ENCODE measurements at regions not wholly inside any gene's neighbourhood (a gene's known extent, or its start where the extent isn't known, plus 50 kb on each side); places are given as distances from the start of the nearest gene placed in this dataset.

DNA sequence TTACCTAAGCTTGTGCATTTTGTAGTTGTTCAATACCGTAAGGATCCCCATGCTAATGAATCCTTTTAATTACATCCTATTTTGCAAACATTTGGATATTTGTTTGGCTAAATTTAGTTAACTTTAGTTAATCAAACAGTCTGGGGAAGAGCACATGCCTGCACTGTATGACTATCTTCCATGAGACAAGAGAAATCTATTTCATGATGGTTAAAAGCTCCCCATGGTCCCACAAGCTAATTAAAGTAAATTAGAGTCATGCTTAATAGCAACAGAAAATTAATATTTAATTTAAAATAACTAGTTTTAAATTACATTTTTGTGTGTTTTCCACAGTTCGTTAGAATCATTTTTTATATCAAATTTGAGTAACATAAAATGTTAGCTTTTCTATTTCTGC, 95.4 kb upstream of the S1PR1 start:
- TF ChIP-seq, protein P1, sequence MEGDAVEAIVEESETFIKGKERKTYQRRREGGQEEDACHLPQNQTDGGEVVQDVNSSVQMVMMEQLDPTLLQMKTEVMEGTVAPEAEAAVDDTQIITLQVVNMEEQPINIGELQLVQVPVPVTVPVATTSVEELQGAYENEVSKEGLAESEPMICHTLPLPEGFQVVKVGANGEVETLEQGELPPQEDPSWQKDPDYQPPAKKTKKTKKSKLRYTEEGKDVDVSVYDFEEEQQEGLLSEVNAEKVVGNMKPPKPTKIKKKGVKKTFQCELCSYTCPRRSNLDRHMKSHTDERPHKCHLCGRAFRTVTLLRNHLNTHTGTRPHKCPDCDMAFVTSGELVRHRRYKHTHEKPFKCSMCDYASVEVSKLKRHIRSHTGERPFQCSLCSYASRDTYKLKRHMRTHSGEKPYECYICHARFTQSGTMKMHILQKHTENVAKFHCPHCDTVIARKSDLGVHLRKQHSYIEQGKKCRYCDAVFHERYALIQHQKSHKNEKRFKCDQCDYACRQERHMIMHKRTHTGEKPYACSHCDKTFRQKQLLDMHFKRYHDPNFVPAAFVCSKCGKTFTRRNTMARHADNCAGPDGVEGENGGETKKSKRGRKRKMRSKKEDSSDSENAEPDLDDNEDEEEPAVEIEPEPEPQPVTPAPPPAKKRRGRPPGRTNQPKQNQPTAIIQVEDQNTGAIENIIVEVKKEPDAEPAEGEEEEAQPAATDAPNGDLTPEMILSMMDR (IDR thresholded peaks at IDR 0.05): no peak
- DNase-seq (ENCODE audit: low spot score): no peak
- no peaks in the 10 kb centered on the region for H3K9me3 Mint-ChIP-seq (ENCODE audit: low read depth)
- no peak overlapping the region for H3K4me3 Mint-ChIP-seq (ENCODE audit: unreplicated experiment)
- H3K27ac Mint-ChIP-seq (ENCODE audit: unreplicated experiment): no peak overlapping the region
- H3K27me3 Mint-ChIP-seq (ENCODE audit: low read depth): no peaks in the 10 kb centered on the region
- no peaks in the 10 kb centered on the region for H3K36me3 Mint-ChIP-seq (ENCODE audit: low read depth)
- H3K4me1 Mint-ChIP-seq (ENCODE audit: low read depth): peaks cover 15% of the 10 kb centered on the region

DNA sequence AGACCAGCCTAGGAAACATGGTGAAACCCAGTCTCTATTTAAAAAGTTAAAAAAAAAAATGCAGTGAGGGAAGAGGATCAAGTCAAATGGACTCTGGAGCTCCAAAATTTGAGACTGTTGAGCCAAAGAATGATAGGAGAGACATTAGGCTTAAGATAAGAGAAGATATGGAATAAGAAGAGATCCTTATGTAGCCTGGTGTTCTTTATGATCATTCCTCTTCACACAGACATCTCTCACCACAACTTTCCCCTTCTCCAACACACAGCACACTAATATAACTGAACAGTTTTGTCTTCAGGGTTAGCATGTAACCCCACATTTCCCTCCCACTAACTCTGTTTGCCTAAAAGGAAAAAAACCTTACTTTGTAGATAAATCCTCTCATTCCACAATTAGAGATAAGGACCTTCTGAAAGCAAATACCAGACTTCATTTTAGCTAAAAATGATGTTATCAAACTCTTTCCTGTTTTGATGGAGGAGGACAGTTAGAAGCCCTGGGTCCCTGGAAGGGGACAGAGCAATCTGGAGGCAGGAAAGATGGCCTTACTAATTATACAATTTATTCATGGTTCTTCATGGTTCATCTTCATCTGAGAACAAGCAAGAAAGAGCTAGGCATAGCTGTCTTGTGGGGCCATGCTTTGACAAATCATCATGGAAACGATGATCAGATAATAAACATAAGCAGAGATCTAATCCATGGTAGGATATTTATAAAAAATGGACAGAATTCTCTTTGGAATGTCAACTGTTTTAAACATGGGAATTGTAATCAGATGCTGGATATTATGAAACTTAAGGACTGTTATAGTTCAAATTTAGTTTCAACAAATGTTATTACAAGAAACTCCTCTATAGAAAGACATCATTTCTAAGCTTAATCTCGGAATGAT, 96.7 kb upstream of the S1PR1 start:
- H3K9me3 Mint-ChIP-seq (ENCODE audit: low read depth): no peaks in the 10 kb centered on the region
- no peak for DNase-seq (ENCODE audit: low spot score)
- peaks cover 21% of the 10 kb centered on the region for H3K4me1 Mint-ChIP-seq (ENCODE audit: low read depth)
- H3K27me3 Mint-ChIP-seq (ENCODE audit: low read depth): no peaks in the 10 kb centered on the region
- TF ChIP-seq, protein P1 (IDR thresholded peaks at IDR 0.05): no peak
- H3K27ac Mint-ChIP-seq (ENCODE audit: unreplicated experiment): no peak overlapping the region
- H3K36me3 Mint-ChIP-seq (ENCODE audit: low read depth): no peaks in the 10 kb centered on the region
- no peak overlapping the region for H3K4me3 Mint-ChIP-seq (ENCODE audit: unreplicated experiment)

DNA sequence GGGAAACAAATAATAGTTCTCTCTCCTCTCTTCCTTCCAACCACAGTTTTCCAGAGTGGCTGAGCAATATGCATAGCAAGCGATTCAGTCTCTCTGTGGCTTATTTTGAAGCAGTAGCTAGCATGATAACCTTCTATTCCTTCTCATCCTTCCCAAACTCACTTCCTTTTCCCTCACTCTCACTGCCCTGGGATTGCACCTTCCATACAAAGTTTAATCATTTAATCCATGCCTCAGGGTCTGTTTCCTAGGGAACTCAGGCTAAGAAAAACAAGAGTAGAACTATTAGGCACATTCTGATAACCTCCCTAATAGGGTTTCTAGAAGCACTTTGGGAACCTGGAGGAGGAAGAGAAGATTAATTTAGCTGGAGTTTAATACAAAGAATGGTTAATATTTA, 97.7 kb upstream of the S1PR1 start:
- Mint-ChIP-seq H3K4me1 (ENCODE audit: low read depth) (peaks cover 21% of the 10 kb centered on the region), H3K4me3 (ENCODE audit: unreplicated experiment) (no peak overlapping the region), H3K36me3 (ENCODE audit: low read depth) (no peaks in the 10 kb centered on the region), H3K9me3 (ENCODE audit: low read depth) (no peaks in the 10 kb centered on the region), H3K27me3 (ENCODE audit: low read depth) (peaks cover 6% of the 10 kb centered on the region), H3K27ac (ENCODE audit: unreplicated experiment) (no peak overlapping the region)
- DNase-seq (ENCODE audit: low spot score): no peak
- TF ChIP-seq, protein P1 (IDR thresholded peaks at IDR 0.05): no peak

DNA sequence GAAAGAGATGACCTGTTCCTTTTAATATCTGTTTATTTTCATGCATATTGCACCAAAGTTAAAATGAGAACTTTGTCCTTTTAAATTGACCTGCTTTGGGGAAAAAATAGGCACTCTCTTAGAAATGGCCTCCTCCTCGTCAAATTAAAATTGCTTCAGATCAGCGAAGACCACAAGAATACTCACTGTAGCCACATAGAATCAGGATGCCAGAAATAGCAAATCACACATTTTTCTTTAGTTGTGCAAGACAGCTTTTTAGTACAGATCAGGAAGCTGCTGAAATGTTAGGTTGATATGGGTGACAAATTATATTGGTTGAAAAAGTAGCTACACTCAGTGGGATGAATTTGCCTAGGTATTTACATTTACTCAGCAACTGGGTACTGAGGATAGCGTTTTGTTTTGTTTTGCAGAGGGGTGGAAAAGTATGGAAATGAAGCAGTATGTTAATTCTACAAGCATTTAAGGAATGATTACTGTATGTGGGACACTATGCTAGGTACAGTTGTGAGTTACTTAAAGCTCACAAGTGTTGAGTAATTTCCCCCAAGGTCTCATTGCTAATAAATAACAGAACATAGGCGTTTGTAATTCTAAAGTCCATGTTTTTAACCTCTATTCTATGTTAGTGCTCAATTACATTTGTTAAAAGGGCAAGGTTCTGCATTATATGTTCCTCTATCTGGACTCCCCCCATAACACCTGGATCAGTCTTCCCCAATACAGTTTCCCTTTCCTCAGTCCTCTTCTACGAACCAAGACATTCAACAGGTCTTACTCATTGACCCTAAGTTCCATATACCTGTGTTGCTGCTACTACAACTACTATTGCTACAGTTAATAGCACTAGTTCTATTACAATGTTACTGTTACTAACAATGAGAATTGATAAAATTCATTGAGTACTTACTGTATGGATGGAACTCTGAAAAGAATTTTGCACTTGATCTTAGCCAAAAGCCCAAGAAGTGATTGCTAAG, 99.4 kb upstream of the S1PR1 start:
- Mint-ChIP-seq H3K36me3 (ENCODE audit: low read depth) (no peaks in the 10 kb centered on the region), H3K27me3 (ENCODE audit: low read depth) (peaks cover 6% of the 10 kb centered on the region), H3K9me3 (ENCODE audit: low read depth) (no peaks in the 10 kb centered on the region), H3K27ac (ENCODE audit: unreplicated experiment) (peak overlapping the region; percentile 42), H3K4me3 (ENCODE audit: unreplicated experiment) (peak overlapping the region; percentile 10), H3K4me1 (ENCODE audit: low read depth) (peaks cover 21% of the 10 kb centered on the region)
- no peak for DNase-seq (ENCODE audit: low spot score)
- TF ChIP-seq, protein P1 (IDR thresholded peaks at IDR 0.05): peak; percentile 24

DNA sequence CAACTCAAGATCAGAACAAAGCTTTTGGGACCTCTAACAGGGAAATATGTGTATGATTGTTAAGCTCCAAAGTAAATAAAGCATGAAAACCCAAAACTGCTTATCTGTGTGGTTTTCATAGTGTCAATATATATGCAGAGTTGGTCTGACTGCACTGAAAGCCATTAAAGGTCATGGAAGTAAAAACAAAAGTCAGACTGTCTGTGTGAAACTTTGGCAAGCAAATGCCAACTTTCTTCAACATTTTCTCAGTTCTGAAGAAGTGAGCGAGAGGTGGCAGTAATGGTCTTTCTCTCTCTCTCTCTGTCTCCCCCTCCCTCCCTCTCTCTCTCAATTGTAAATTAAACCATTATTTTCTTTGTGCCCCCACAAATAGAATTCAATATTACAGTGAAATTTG, 100.1 kb upstream of the S1PR1 start:
- peak overlapping the region; percentile 10 for H3K4me3 Mint-ChIP-seq (ENCODE audit: unreplicated experiment)
- no peak for DNase-seq (ENCODE audit: low spot score)
- peaks cover 6% of the 10 kb centered on the region for H3K27me3 Mint-ChIP-seq (ENCODE audit: low read depth)
- peak overlapping the region; percentile 42 for H3K27ac Mint-ChIP-seq (ENCODE audit: unreplicated experiment)
- peaks cover 21% of the 10 kb centered on the region for H3K4me1 Mint-ChIP-seq (ENCODE audit: low read depth)
- TF ChIP-seq, protein P1 (IDR thresholded peaks at IDR 0.05): peak; percentile 69
- no peaks in the 10 kb centered on the region for H3K9me3 Mint-ChIP-seq (ENCODE audit: low read depth)
- H3K36me3 Mint-ChIP-seq (ENCODE audit: low read depth): no peaks in the 10 kb centered on the region
